Fibroblast of lung (primary cell): ENCODE measurements at regions not wholly inside any gene's neighbourhood (a gene's known extent, or its start where the extent isn't known, plus 50 kb on each side); places are given as distances from the start of the nearest gene placed in this dataset.

Experiments used
- DNase-seq, 2 donors: peaks; one replicate each; pipeline versions ENCODE4 v3.0.0 to v3.0.0-alpha.2; 2010; ENCODE audit warnings: low read depth in 2 of 2
- H2AFZ ChIP-seq: 2 replicates; pipeline ENCODE4 v1.5.1; 2012; ENCODE audit warnings: low read length, control low read depth, inconsistent platforms
- H3K27ac ChIP-seq: 2 replicates; pipeline ENCODE4 v1.5.1; 2011; ENCODE audit warnings: low read length, control low read depth; ENCODE audit not compliant: insufficient read depth
- H3K27me3 ChIP-seq: 2 replicates; pipeline ENCODE4 v1.5.1; 2011; ENCODE audit warnings: mild to moderate bottlenecking, low read length; ENCODE audit not compliant: control insufficient read depth, insufficient read depth
- H3K36me3 ChIP-seq: 2 replicates; pipeline ENCODE4 v1.5.1; 2011; ENCODE audit warnings: low read length; ENCODE audit not compliant: control insufficient read depth, insufficient read depth
- H3K4me1 ChIP-seq: 2 replicates; pipeline ENCODE4 v1.5.1; 2011; ENCODE audit warnings: low read length; ENCODE audit not compliant: control insufficient read depth, insufficient read depth; ENCODE audit errors: extremely low read depth
- H3K4me2 ChIP-seq: 2 replicates; pipeline ENCODE4 v1.5.1; 2011; ENCODE audit warnings: low read length, control low read depth; ENCODE audit not compliant: insufficient read depth; ENCODE audit errors: extremely low read depth
- H3K4me3 ChIP-seq, 4 experiments: fragments of 200-600 bp in 1 of 4; sonication (generic) in 1 of 4; replicated peaks in 1 of 4; 2 replicates each; pipeline ENCODE4 v1.5.1; 2011 to 2016; ENCODE audit warnings: low read length in 4 of 4, low read depth in 3 of 4, mild to moderate bottlenecking in 3 of 4, control low read depth in 2 of 4, inconsistent platforms in 1 of 4, mixed read lengths in 1 of 4; ENCODE audit not compliant: insufficient read depth in 1 of 4; ENCODE audit errors: control extremely low read depth in 1 of 4
- H3K79me2 ChIP-seq: 2 replicates; pipeline ENCODE4 v1.5.1; 2012; ENCODE audit warnings: mild to moderate bottlenecking, low read length, inconsistent platforms; ENCODE audit not compliant: control insufficient read depth, insufficient read depth
- H3K9ac ChIP-seq: 2 replicates; pipeline ENCODE4 v1.5.1; 2011; ENCODE audit warnings: mild to moderate bottlenecking, low read length, control low read depth; ENCODE audit not compliant: insufficient read depth
- H3K9me3 ChIP-seq: 2 replicates; pipeline ENCODE4 v1.5.1; 2012; ENCODE audit warnings: low read depth, low read length; ENCODE audit not compliant: control insufficient read depth, insufficient read depth
- H4K20me1 ChIP-seq: 2 replicates; pipeline ENCODE4 v1.5.1; 2011; ENCODE audit warnings: low read length; ENCODE audit not compliant: control insufficient read depth, insufficient read depth; ENCODE audit errors: extremely low read depth
- CTCF ChIP-seq, 2 donors: IDR thresholded peaks in 1 of 2; conservative IDR thresholded peaks in 1 of 2; 1 replicate in 1 of 2; 2 replicates in 1 of 2; pipeline ENCODE4 v1.5.1; 2011 to 2012; ENCODE audit warnings: low read length in 2 of 2, control low read depth in 1 of 2, inconsistent platforms in 1 of 2, low read depth in 1 of 2, mild to moderate bottlenecking in 1 of 2
- EZH2 ChIP-seq: IDR thresholded peaks from 2 replicates; pipeline ENCODE4 v1.5.1; 2012; ENCODE audit warnings: low read length, control low read depth, mild to moderate bottlenecking; ENCODE audit errors: missing control alignments

GRCh38 chr1:115577513-115577912 is 64.3 kb upstream of the VANGL1 start:
- H3K9ac ChIP-seq = no peak overlapping the region
- TF ChIP-seq EZH2 (no peak), CTCF (conservative IDR thresholded peaks at IDR 0.05 in 1 of 2, IDR thresholded peaks at IDR 0.05 in 1 of 2; ENCODE audit: low read depth in 1 of 2, low read length in 2 of 2) (no peak)
- no peak overlapping the region for H3K27ac ChIP-seq
- H3K4me1 ChIP-seq = no peaks in the 10 kb centered on the region
- H3K79me2 ChIP-seq = no peaks in the 10 kb centered on the region
- no peaks in the 10 kb centered on the region for H3K36me3 ChIP-seq
- no peak for DNase-seq
- no peak overlapping the region for H3K4me3 ChIP-seq
- H3K4me2 ChIP-seq = no peak overlapping the region
- H2AFZ ChIP-seq = no peak overlapping the region
- H4K20me1 ChIP-seq = no peaks in the 10 kb centered on the region
- H3K27me3 ChIP-seq = no peaks in the 10 kb centered on the region
- no peaks in the 10 kb centered on the region for H3K9me3 ChIP-seq

GRCh38 chr1:115575661-115576060 is 66.1 kb upstream of the VANGL1 start:
- no peaks in the 10 kb centered on the region for H3K27me3 ChIP-seq
- no peak for DNase-seq
- no peak for TF ChIP-seq CTCF (conservative IDR thresholded peaks at IDR 0.05 in 1 of 2, IDR thresholded peaks at IDR 0.05 in 1 of 2; ENCODE audit: low read depth in 1 of 2, low read length in 2 of 2)
- no peak for TF ChIP-seq EZH2
- no peaks in the 10 kb centered on the region for H3K4me1 ChIP-seq
- no peak overlapping the region for H3K27ac ChIP-seq
- no peaks in the 10 kb centered on the region for H3K36me3 ChIP-seq
- no peaks in the 10 kb centered on the region for H3K79me2 ChIP-seq
- H4K20me1 ChIP-seq = no peaks in the 10 kb centered on the region
- H3K9me3 ChIP-seq = no peaks in the 10 kb centered on the region
- no peak overlapping the region for H3K4me3 ChIP-seq
- H3K9ac ChIP-seq = no peak overlapping the region
- H3K4me2 ChIP-seq = no peak overlapping the region
- H2AFZ ChIP-seq = no peak overlapping the region

GRCh38 chr1:115572710-115573109 is 69.1 kb upstream of the VANGL1 start:
- Histone ChIP-seq H3K4me1 (no peaks in the 10 kb centered on the region), H3K9me3 (no peaks in the 10 kb centered on the region), H3K36me3 (no peaks in the 10 kb centered on the region), H3K4me2 (no peak overlapping the region), H3K79me2 (no peaks in the 10 kb centered on the region), H2AFZ (no peak overlapping the region), H3K27me3 (no peaks in the 10 kb centered on the region), H4K20me1 (no peaks in the 10 kb centered on the region), H3K4me3 (no peak overlapping the region), H3K9ac (no peak overlapping the region), H3K27ac (no peak overlapping the region)
- DNase-seq = no peak
- no peak for TF ChIP-seq EZH2
- TF ChIP-seq CTCF (conservative IDR thresholded peaks at IDR 0.05 in 1 of 2, IDR thresholded peaks at IDR 0.05 in 1 of 2; ENCODE audit: low read depth in 1 of 2, low read length in 2 of 2) = no peak
